Superior temporal gyrus (tissue), 1 donor: ENCODE measurements at regions not wholly inside any gene's neighbourhood (a gene's known extent, or its start where the extent isn't known, plus 50 kb on each side); places are given as distances from the start of the nearest gene placed in this dataset.
"Not testable (repeated sequence)": the region's sequence is repeated elsewhere in the genome, so short reads cannot be mapped to it uniquely, and the experiment has no call there.

Experiments used
- DNase-seq: peaks from one replicate; pipeline ENCODE4 v3.0.0-alpha.2; 2016; ENCODE audit errors: extremely low spot score

DNA sequence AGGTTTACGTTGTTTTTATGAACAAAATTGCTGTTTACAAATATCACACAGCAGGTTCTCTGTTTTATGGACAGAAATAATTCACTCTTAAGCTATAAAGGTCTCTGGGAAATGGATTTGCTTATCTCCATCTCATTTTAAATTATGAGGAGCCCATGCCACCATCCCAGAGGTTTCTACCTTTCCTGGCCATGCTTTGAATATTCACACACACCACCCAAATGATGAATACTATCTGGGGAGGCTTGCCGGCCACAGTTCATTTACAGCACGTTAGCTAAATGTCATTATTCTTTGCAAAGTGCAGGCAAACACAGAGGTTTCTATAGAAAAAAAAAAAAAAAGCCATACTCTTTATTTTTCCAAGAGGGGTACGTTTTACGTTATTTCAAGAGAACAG, 1446.7 kb downstream of the FAM181B start:
- no peak for DNase-seq

DNA sequence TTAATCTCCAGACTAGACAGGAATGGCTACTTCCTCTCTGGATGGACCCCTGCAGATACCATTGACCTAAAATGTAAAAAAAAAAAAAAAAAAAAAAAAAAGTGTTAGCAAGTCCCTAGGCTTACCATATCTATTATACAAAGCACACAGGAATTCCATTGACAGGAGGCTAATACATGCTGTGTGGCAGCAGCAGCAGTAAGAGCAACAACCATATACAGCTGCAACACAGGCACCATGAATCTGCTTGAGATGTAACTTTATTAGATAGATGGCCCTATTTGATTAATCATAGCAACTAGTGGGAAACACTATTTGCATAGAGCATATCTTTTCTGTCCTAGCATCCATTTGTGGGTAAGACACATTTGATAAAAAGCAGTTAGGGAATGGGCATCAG, 1447.1 kb downstream of the FAM181B start:
- no peak for DNase-seq

DNA sequence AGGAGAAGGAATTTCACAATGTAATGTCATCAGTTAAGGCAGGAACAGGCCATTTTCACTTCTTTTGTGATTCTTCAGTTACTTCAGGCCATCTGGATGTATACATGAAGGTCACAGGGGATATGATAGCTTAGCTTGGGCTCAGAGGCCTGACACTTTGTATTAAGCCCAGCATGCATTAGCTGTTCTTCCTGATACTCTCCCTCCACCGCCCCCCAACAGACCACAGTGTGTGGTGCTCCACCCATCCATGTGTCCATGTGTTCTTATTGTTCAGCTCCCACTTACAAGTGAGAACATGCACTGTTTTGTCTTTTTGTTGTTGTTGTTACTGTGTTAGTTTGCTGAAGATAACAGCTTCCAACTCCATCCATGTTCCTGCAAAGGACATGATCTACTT, 1453.4 kb downstream of the FAM181B start:
- DNase-seq = not testable (repeated sequence)

GRCh38 chr11:81278991-81279390, 1454.7 kb downstream of the FAM181B start:
- no peak for DNase-seq

- DNase-seq = no peak
These were observed 1463.0 kb downstream of the FAM181B start for GRCh38 chr11:81270686-81271085.

GRCh38 chr11:81267246-81267645, 1466.4 kb downstream of the FAM181B start:
- no peak for DNase-seq

DNA sequence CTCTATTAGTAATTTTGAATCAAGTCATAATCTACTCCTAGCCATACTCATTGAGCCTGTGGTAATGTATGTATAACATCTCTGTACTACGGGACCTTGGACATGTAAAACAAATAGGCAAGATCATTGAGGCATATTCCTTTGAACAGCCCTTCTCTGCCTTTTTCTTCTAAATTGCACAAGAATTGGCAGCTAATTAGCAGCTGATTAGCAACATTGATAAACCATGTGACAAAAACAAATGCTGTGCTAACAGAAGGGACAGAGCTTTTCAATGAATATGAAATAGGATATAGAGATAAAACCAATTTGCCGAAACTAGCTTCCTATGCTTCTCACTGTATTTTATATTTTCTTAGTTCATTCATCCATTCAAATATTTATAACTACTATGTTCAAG, 1474.2 kb downstream of the FAM181B start:
- DNase-seq = no peak

DNA sequence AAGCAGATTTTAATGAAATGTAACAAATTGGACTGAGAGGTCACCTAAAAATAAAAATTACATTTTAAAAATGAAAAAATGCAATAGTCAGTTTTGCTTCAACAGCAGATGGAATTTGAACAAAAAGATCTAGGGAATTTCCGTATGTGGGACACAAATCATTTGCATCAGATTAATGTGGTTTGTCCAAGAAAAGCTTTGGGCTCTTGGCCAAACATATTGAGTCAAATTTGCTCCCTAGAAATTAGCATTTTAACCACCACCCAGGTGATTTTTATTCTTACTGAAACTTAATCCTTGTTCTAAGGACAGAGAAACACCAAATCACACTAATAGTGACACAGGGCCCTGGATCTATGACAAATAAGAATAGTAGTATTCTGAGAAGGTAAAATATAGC, 1477.8 kb downstream of the FAM181B start:
- no peak for DNase-seq

GRCh38 chr11:81253244-81253643, 1480.4 kb downstream of the FAM181B start:
- no peak for DNase-seq

GRCh38 chr11:81246941-81247340, 1486.7 kb downstream of the FAM181B start:
- no peak for DNase-seq

DNA sequence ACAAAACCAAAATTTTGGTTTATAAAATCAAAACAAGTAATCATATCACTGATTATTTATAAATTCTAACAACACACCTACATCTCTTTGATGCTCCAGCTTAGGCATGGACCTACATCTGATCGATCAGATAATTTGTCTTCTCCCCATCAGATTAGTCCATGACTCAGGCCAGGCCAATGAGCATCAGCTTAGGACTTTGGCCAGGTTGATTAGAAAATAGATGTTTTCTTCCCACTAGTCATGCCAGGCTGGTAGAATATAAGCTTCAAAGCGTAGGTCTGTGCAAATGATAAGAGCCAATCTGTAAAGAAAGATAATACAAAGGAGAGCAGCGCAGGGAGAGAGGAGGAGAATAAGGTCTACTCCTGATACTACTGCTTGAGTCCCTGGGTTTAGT, 1487.9 kb downstream of the FAM181B start:
- no peak for DNase-seq

GRCh38 chr11:81241672-81242275, 1491.9 kb downstream of the FAM181B start:
- DNase-seq = no peak

- peak; percentile 86 for DNase-seq
These were observed 1496.5 kb downstream of the FAM181B start for GRCh38 chr11:81237139-81237538.

DNA sequence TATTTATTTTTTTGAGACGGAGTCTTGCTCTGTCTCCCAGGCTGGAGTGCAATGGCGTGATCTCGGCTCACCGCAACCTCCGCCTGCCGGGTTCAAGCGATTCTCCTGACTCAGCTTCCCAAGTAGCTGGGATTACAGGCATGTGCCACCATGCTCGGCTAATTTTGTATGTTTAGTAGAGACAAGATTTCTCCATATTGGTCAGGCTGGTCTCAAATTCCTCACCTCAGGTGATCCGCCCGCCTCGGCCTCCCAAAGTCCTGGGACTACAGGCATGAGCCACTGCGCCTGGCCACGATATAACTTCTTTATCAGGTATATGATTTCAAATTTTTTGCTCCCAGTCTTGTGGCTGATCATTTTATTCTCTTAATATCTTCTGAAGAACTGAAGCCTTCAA, 1506.3 kb downstream of the FAM181B start:
- DNase-seq = not testable (repeated sequence)

DNA sequence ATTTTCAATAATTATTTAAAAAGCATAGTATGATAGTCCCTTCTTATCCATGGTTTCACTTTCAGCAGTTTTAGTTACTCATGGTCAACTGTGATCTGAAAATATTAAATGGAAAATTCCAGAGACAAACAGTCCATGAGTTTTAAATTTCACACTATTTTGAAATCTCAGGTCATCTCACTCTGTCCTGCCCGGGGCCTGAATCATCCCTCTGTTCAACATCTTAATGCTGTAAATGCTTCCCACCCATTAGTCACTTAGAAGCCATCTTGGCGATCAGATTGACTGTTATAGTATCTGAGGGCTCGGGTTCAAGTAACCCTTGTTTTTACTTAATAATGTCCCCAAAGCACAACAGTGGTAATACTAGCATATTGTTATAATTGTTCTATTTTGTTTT, 1509.3 kb downstream of the FAM181B start:
- no peak for DNase-seq

GRCh38 chr11:81222491-81222890, 1511.2 kb downstream of the FAM181B start:
- no peak for DNase-seq

DNA sequence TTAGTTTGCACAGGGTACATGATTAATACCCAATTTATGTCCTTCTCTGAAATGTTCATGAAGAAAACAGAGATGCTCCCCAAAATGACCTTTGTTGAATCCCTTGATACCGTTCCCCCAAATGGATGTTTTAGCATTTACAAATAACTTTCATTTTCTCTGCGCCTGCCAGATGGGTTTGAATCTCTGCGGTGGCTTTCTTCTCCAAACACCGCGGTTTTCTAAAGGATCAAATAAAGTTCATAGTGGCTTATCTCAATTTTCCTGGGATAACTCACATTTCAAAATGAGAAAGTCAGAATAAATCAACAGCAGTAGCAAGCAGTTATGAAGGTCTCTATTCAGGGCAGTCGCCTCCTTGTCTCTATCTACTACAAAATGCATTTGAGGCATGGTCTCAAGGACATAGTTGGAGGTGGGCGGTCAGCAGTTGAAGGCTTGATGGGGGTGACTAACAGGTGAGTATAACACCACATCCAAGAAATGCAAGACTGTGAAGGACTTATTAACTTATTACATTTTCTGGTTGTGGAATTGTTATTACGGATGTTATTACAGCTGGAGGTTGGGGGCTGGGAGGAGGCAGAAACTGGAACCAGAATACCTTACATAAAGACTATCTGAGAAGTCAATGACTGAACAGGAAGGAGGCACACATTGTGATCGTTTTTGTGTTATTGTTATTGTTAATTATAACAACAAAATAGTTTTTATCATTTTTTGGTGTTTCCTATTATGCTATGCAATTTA, 1513.3 kb downstream of the FAM181B start:
- DNase-seq = no peak

DNA sequence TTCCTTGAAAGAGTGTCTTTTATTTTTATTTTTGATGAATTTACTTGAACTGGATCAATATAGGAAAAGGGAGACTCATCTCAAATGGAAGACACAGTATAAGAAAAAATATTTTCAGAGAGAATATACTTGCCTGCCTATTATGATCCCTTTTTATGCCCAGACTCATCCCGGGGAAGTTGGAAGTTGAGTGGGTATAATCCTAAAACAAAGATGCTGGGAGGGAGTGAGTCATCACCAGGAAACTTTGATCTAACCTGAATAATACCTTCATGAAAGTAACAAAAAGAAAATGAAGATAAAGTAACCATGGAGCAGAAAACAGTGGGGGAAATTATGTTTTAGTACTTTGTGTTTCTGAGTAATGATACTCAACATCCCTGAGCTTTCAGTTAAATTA, 1514.0 kb downstream of the FAM181B start:
- DNase-seq = no peak

GRCh38 chr11:81218440-81218839, 1515.2 kb downstream of the FAM181B start:
- no peak for DNase-seq

DNA sequence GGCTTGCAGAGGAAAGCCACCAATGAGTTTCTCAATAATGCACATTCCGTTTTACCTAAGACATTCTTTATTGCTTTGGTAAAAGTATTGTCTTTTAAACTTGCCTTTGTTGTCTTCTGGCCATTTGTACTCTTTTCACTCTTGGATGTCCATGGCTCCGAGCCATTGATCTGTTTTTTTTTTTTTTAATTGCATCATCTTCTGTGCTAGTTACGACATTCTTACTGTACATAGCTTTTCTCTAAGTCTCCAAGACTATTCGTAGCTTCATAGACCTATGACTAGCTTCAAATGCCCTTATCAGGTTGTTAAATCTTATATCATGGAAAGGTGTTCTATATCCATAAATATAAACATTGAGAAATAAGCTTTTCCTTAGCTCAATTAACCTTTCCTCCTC, 1522.6 kb downstream of the FAM181B start:
- DNase-seq = no peak

DNA sequence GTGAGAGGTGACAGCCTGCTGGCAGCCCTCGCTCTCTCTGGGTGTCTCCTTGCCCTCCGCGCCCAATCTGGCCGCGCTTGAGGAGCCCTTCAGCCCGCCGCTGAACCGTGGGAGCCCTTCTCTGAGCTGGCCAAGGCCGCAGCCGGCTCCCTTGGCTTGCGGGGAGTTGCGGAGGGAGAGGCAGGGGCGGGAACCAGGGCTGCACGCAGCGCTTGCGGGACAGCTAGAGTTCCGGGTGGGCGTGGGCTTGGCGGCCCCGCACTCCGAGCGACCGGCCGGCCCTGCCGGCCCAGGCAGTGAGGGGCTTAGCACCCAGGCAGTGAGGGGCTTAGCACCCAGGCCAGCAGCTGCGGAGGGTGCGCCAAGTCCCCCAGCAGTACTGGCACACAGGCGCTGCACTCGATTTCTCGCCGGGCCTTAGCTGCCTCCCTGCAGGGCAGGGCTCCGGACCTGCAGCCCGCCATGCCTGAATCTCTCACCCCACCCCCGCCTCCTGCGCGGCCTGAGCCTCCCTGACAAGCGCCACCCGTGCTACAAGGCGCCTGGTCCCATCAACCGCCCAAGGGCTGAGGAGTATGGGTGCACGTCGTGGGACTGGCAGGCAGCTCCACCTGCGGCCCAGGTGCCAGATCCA, 1526.1 kb downstream of the FAM181B start:
- DNase-seq = no peak

GRCh38 chr11:81203876-81204275, 1529.8 kb downstream of the FAM181B start:
- DNase-seq = no peak

- no peak for DNase-seq
These were observed 1536.3 kb downstream of the FAM181B start for GRCh38 chr11:81197396-81197795.
